A549 (cell line): ENCODE measurements at regions not wholly inside any gene's neighbourhood (a gene's known extent, or its start where the extent isn't known, plus 50 kb on each side); places are given as distances from the start of the nearest gene placed in this dataset.

Experiments
- ATOH8 ChIP-seq: fragments of 250-450 bp; sonication (Bioruptor Pico); IDR thresholded peaks from 2 replicates; pipeline ENCODE4 v1.5.0; 2020; ENCODE audit warnings: low read depth, mild to moderate bottlenecking, moderate library complexity
- CTCF ChIP-seq: fragments of >200 bp; sonication (Bioruptor Twin); formaldehyde crosslinking; IDR thresholded peaks from 3 replicates; pipeline ENCODE4 v1.5.1; 2016
- JUN ChIP-seq, 2 experiments: fragments of >200 bp; sonication (Bioruptor Twin); formaldehyde crosslinking; IDR thresholded peaks; 2 replicates in 1 of 2; 3 replicates in 1 of 2; pipeline ENCODE4 v1.6.1; 2016 to 2017
- RAD21 ChIP-seq, 2 experiments: fragments of >200 bp in 1 of 2; sonication (Bioruptor Twin) in 1 of 2; formaldehyde crosslinking in 1 of 2; IDR thresholded peaks in 1 of 2; conservative IDR thresholded peaks in 1 of 2; 2 replicates in 1 of 2; 3 replicates in 1 of 2; pipeline ENCODE4 v1.6.1; 2012 to 2018; ENCODE audit warnings: inconsistent platforms in 1 of 2

- TF ChIP-seq CTCF (no peak), JUN (IDR thresholded peaks at IDR 0.05) (no peak), ATOH8 (no peak), RAD21 (conservative IDR thresholded peaks at IDR 0.05 in 1 of 2, IDR thresholded peaks at IDR 0.05 in 1 of 2) (no peak)
Observed at GRCh38 chr10:91349381-91349780, 60.8 kb upstream of the HECTD2 start.
